ENCODE measurements at regions not wholly inside any gene's neighbourhood (a gene's known extent, or its start where the extent isn't known, plus 50 kb on each side); places are given as distances from the start of the nearest gene placed in this dataset.

- no peak for DNase-seq (ENCODE audit: low spot score)
Observed at GRCh38 chr3:147030274-147030673, 376.1 kb downstream of the ZIC4 start.

DNA sequence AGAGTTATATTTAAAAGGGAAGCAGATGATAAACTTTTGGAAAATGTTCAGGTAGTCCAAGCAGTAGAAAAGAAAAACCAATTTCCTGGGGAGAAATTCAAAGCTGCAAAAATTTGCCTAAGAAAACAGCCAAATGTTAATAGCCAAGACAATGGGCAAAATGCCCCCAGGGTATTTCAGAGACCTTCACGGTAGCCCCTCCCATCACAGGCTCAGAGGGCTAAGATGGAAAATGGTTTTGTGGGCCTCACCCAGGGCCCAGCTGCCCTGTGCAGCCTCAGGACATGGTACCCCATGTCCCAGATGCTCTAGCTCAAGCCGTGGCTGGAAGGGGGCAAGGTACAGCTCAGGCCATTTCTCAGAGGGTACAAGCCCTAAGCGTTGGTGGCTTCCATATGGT lies 391.0 kb downstream of the ZIC4 start:
- no peak for DNase-seq (ENCODE audit: low spot score)

DNA sequence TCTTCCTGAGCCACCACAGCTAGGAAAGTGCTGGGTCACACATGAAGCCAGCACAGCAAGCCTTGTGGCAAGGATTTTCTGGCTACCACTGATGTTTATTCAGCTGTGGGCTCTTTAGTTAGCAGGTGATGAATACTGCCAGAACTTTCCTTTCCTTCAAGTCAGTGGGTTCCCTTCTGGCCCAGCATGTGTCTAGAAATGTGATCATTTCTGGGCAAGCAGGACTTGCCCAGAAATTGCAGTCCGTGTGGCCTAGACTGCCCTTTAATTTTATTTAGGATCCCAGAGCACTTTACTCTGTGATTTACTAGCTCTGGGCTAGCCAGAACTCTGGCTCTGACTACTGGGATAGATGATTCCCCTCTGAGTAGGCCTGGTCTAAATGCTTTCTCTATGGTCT lies 397.5 kb downstream of the ZIC4 start:
- DNase-seq (ENCODE audit: low spot score), result no peak

DNA sequence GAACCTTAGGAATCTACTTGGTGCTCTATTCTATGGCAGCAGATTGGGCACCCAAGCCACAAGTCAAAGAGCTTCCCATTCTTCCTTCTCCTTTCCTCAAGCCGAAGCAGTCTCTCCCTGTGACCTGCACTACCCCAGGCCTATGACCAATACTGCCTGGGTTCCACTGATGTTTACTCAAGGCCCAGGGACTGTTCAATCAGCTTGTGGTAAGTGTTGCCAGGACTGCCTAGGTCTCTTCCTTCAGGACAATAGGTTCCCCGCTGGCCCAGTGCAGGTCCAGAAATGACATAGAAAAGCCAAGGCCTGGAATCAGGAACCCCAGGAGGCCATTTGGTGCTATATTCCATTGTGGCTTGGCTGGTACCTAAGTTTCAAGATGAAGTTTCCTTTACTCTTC lies 397.9 kb downstream of the ZIC4 start:
- DNase-seq (ENCODE audit: low spot score), result no peak

DNA sequence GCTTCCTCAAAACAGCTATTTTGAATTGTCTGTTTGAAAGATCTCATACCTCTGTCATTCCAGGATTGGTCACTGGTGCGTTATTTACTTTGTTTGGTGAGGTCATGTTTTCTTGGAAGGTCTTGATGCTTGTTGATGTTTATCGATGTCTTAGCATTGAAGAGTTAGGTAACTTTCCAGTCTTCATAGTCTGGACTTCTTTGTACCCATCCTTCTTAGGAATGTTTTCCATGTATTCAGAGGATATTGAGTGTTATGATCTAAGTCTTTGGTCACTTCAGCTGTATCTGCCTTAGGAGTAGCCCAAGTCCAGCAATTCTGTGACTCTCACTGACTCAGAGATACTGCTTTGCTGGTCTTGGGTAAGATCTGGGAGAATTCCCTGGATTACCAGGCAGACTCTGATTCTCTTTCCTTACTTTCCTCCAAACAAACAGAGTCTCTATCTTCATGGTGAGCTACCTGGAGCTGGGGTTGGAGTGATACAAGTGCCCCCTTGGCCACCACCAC lies 398.6 kb downstream of the ZIC4 start:
- DNase-seq (ENCODE audit: low spot score), result no peak

GRCh38 chr3:147002721-147003120 lies 397.6 kb upstream of the PLSCR5 start:
- no peak for DNase-seq (ENCODE audit: low spot score)

DNA sequence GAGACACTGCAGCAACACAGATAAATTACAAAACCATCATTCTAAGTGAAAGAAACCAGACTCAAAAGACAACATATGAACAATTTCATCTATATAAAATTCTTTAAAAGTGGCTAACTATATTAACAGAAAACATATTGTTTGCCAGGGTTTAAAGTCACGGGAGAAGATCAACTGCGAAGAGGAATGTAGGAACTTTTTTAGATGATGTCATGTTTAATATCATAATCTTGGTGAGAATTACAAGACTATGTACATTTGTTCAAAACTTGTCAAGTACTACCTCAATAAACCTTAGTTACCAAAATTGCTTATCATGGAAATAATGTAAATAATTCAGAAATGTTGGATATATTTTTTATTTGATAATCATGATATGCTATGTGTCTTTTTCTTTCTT lies 395.1 kb upstream of the PLSCR5 start:
- no peak for DNase-seq (ENCODE audit: low spot score)

DNA sequence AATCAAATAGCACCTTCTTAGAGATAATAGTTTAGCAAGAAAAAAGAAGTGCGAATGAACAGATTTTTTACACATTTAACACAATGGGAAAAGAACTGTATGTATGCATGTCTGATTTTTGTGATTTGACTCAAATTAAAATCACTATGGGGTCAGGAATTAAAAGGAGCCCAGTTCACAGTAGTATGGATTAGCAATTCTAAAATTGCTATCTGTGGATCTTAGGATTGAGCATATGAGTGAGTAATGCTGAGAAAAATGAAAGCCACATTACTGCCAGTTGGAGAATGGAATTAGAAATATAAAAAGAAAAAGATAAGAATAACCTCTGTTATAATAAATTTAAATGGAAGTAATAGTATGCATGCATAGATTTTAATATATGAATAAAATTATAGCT lies 386.8 kb upstream of the PLSCR5 start:
- DNase-seq (ENCODE audit: low spot score), result no peak

DNA sequence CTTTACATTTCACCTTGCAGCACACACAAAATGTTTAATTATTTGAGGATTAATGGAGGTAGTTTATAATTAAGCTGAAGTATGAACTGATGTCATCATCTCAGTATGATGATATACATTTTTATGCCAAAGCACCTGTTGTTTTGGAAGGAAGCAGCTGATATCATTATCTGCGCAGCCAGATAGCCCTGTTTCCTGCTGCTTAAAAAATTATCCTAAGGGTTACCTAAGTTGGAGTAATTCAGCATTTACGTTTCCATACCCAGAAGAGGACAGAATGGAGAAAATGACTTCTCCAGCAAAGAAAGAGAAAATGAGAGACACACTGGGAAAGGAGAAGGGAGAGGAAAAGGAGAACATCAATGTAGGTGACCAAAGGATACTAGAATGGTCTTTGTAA lies 370.3 kb upstream of the PLSCR5 start:
- no peak for DNase-seq (ENCODE audit: low spot score)

DNA sequence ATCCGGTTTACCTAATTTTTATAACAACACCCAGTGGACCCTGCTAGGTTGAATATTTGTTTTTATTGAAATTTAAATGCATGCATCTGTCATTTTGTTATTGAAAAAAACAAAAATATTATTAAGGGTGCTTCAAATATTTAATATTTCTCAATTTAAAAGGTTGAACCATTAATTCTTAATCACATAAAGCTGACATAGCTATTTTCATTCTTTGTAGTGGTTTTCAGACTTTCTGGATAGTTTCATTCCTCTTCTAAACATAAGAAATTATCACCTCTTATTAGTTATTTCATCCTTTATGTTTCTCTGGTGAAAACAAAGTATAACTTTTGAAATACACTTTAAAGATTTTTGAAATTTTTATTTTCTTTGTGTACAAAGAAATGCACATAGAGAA lies 369.9 kb upstream of the PLSCR5 start:
- no peak for DNase-seq (ENCODE audit: low spot score)

DNA sequence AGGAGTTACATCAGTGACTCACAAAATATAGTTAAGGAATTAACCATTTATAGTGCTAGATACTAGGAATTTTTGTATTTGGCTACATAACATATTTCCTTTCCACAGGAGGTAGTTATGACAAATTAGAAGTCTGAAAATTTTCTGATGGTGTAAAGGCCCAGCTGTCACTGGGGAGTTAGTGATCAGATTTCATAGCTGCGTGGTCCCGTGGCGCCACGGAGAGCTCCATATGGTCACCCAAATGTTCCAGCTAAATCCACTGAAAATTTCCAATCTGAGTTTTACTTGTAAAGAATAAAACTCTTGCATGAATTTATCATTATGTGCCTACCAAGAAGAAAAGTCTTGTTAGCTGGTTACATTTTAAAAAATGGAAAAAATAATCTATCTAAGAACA lies 368.9 kb upstream of the PLSCR5 start:
- DNase-seq (ENCODE audit: low spot score), result no peak

GRCh38 chr3:146972726-146973125 lies 367.6 kb upstream of the PLSCR5 start:
- no peak for DNase-seq (ENCODE audit: low spot score)

- DNase-seq (ENCODE audit: low spot score), result no peak
Observed at GRCh38 chr3:146970236-146970635, 365.1 kb upstream of the PLSCR5 start.

DNA sequence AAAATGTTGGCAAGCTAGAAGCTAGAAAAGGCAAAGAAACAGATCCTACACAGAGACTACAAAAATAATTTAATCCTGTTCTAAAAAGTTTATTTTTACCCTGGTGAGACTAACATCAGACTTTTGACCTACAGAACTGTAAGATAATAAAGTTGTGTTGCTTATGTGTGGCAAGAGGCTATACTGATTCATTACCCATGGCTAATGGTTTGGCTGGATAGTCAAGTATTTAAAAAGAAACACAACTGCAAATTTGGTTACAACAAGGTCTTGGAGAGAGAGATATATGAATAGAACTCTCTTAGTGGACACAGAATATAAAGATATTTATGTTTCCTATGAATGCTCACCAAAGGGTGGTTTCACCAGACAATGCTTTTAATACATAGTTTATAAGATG lies 364.2 kb upstream of the PLSCR5 start:
- no peak for DNase-seq (ENCODE audit: low spot score)

- no peak for DNase-seq (ENCODE audit: low spot score)
Observed at GRCh38 chr3:146968204-146968651, 363.1 kb upstream of the PLSCR5 start.

DNA sequence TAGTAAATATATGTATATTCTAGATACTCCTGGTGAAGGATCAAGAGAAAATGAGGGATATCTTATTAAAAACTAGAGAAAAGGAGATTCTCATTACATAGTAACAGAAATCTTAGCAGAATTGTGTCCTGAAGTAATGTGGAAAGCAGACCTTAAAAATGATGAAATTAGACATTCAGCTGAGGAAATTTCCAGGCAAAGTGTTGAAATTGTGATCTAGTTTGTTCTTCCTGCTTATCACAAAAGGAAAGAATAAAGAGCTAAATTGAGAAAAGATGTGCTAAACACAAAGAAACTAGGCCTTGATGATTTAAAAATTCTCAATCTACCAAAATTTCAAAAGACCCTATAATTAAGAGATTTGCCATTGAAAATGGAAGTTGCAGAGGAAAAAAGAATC lies 362.6 kb upstream of the PLSCR5 start:
- DNase-seq (ENCODE audit: low spot score), result no peak

GRCh38 chr3:146966124-146966523 lies 361.0 kb upstream of the PLSCR5 start:
- no peak for DNase-seq (ENCODE audit: low spot score)

DNA sequence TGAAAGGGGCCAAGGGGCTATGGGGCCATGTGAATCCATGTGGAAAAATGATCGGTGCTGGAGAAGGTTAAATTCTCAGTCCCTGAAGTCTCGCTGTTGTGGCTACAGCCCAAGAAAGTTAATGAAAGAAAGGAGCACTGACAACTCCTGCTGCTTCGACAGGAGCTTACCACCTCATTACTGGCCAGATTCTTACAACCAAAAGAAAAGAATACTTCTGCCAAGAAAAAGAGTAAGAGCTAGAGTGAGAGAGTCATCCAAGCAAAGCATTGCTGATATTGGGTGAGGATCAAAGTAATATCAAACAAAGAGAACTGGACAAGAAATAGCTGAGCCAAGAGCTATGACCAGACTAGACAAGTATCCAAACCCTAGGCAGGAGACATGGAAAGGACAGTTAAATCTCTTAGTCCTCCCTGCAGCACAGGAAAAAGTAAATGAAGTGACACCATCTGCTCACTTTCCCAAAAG lies 348.4 kb upstream of the PLSCR5 start:
- no peak for DNase-seq (ENCODE audit: low spot score)

- no peak for DNase-seq (ENCODE audit: low spot score)
Observed at GRCh38 chr3:146948985-146949384, 343.8 kb upstream of the PLSCR5 start.

DNA sequence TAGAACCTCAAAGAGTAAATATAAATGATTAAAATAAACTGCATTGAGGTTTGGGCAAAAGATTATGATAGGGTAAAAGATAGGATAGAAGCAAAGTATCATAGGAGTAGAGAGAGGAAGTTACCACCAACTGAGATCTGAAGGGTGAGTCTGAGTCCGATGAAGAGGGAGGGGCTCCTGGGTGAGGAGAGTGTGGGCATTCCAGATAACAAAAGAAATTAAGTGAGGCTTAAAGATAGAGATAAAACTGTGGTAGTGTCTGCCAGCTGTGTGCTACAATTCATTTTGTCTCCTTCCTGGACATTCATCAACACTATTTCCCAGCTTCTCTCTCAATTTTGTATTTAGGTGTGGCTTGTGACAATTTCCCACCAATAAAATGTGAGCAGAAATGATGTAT lies 343.0 kb upstream of the PLSCR5 start:
- DNase-seq (ENCODE audit: low spot score), result no peak

- no peak for DNase-seq (ENCODE audit: low spot score)
Observed at GRCh38 chr3:146929696-146930095, 324.6 kb upstream of the PLSCR5 start.

- DNase-seq (ENCODE audit: low spot score), result no peak
Observed at GRCh38 chr3:146928421-146929059, 323.4 kb upstream of the PLSCR5 start.

- DNase-seq (ENCODE audit: low spot score), result no peak
Observed at GRCh38 chr3:146921693-146922092, 316.5 kb upstream of the PLSCR5 start.

DNA sequence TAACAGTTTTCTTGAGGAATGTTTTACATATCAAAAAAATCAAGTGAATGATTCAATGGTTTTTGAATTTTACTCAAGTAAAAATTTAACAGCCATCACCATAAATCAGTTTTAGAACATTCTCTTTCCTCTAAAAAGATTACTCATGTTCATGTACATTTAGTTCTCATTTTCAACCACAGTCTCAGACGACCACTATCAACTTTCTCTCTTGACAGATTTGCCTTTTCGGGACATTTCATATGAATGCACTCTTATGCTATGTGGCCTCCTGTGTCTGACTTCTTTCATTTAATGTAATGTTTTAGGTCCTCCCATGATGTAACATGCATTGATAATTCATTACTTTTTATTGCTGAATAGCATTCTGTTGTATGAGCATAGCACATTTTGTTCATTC lies 309.3 kb upstream of the PLSCR5 start:
- no peak for DNase-seq (ENCODE audit: low spot score)

Data from hematopoietic multipotent progenitor cell treated with erythropoietin and hydrocortisone succinate and interleukin-3 and kit ligand, for 17 days (in vitro differentiated cells).